ENCODE measurements at regions not wholly inside any gene's neighbourhood (a gene's known extent, or its start where the extent isn't known, plus 50 kb on each side); places are given as distances from the start of the nearest gene placed in this dataset.
A peak's percentile ranks its signal among the peaks of the same experiment; 100 is the strongest.
"Not testable (repeated sequence)": the region's sequence is repeated elsewhere in the genome, so short reads cannot be mapped to it uniquely, and the experiment has no call there.

DNA sequence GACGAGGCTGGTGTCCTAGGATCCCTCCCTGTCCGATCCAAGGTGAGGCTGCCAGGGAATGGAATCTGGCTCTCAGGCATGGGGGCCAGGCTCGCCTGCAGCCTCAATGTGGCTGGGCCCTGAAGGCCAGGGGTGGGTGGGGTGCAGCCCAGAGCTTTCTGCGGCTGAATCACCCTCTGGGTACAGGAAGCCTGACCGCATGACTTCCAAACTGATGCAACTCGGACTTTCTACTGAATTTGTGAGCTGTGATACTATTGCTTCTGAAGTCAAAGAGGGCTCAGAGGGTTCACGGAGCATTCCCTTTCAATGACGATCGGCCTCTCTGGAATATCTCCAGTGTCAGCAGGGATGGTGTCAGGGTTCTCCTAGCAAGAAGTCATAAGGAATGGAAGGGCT is 123.7 kb downstream of the METRNL start:
- Mint-ChIP-seq H3K36me3 (ENCODE audit: low read depth) (no peaks in the 10 kb centered on the region), H3K4me1 (peaks cover 63% of the 10 kb centered on the region), H3K4me3 (no peak overlapping the region), H3K9me3 (no peaks in the 10 kb centered on the region), H3K27ac (no peak overlapping the region), H3K27me3 (no peaks in the 10 kb centered on the region)
- ChIA-PET POLR2A (no interaction called here), CTCF (no interaction called here)
- peak; percentile 17 for DNase-seq

- Mint-ChIP-seq H3K27ac (no peak overlapping the region), H3K27me3 (no peaks in the 10 kb centered on the region), H3K4me3 (no peak overlapping the region), H3K36me3 (ENCODE audit: low read depth) (no peaks in the 10 kb centered on the region), H3K4me1 (peaks cover 57% of the 10 kb centered on the region), H3K9me3 (no peaks in the 10 kb centered on the region)
- peak; percentile 15 for DNase-seq
- CTCF ChIA-PET: no interaction called here
- POLR2A ChIA-PET: no interaction called here
Measured at GRCh38 chr17:83203472-83204221, 124.2 kb downstream of the METRNL start.

GRCh38 chr17:83204230-83204725 is 124.9 kb downstream of the METRNL start:
- Mint-ChIP-seq H3K4me3 (no peak overlapping the region), H3K27me3 (no peaks in the 10 kb centered on the region), H3K9me3 (no peaks in the 10 kb centered on the region), H3K27ac (no peak overlapping the region), H3K4me1 (peaks cover 51% of the 10 kb centered on the region), H3K36me3 (ENCODE audit: low read depth) (no peaks in the 10 kb centered on the region)
- peak; percentile 13 for DNase-seq
- ChIA-PET CTCF (no interaction called here), POLR2A (no interaction called here)

DNA sequence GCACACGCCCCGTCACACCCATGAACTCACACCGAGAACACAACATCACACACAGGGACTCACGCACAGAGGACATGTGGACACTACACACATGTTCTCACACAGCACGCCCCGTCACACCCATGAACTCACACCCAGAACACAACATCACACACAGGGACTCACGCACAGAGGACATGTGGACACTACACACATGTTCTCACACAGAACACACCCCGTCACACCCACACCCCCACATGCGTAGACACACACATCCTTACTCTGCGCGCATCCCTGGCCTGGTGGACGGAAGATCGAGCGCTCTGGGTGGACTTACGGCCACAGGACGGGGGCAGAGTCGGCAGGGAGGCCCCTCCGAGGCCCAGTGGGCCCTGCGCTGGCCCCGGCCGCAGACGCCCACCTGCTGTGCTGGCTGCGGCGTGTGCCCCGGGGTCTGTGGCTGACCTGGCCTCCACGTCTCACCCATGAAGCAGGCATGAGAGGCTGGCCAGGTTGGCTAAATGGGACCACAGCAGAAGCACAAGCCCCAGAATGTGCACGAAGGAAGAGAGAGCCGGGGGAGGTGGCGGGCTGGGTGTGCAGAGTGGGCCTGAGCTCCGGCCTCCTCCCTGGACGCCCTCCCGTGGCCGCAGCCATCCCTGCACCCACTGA is 125.5 kb downstream of the METRNL start:
- H3K36me3 Mint-ChIP-seq (ENCODE audit: low read depth); H3K27ac Mint-ChIP-seq; CTCF ChIA-PET; POLR2A ChIA-PET; H3K4me3 Mint-ChIP-seq; H3K27me3 Mint-ChIP-seq; H3K9me3 Mint-ChIP-seq: not testable (repeated sequence)
- peaks cover 45% of the 10 kb centered on the region for H3K4me1 Mint-ChIP-seq
- peak; percentile 14 for DNase-seq

DNA sequence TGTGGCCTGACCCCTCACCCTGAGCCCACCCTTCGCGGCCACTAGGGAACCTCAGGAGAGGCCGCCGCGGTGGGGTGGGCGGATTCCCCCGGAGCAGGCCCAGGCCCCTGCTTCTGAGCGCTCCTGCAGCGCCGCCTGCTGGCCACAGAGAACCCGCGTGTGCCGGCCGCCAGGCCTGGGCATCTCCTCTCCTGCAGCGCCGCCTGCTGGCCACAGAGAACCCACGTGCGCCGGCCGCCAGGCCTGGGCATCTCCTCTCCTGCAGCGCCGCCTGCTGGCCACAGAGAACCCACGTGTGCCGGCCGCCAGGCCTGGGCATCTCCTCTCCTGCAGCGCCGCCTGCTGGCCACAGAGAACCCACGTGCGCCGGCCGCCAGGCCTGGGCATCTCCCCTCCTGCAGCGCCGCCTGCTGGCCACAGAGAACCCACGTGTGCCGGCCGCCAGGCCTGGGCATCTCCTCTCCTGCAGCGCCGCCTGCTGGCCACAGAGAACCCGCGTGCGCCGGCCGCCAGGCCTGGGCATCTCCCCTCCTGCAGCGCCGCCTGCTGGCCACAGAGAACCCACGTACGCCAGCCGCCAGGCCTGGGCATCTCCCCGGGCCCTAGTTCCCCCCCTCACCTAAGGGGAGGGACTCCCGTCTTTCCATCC is 126.1 kb downstream of the METRNL start:
- H3K9me3 Mint-ChIP-seq; H3K4me3 Mint-ChIP-seq; H3K27ac Mint-ChIP-seq; POLR2A ChIA-PET; H3K27me3 Mint-ChIP-seq; CTCF ChIA-PET; H3K36me3 Mint-ChIP-seq (ENCODE audit: low read depth): not testable (repeated sequence)
- peaks cover 38% of the 10 kb centered on the region for H3K4me1 Mint-ChIP-seq
- peak; percentile 77 for DNase-seq

GRCh38 chr17:83206036-83206394 is 126.6 kb downstream of the METRNL start:
- POLR2A ChIA-PET; H3K36me3 Mint-ChIP-seq (ENCODE audit: low read depth); H3K27me3 Mint-ChIP-seq; H3K27ac Mint-ChIP-seq; H3K4me3 Mint-ChIP-seq; CTCF ChIA-PET; H3K9me3 Mint-ChIP-seq: not testable (repeated sequence)
- peaks cover 33% of the 10 kb centered on the region for H3K4me1 Mint-ChIP-seq
- DNase-seq: peak; percentile 13

DNA sequence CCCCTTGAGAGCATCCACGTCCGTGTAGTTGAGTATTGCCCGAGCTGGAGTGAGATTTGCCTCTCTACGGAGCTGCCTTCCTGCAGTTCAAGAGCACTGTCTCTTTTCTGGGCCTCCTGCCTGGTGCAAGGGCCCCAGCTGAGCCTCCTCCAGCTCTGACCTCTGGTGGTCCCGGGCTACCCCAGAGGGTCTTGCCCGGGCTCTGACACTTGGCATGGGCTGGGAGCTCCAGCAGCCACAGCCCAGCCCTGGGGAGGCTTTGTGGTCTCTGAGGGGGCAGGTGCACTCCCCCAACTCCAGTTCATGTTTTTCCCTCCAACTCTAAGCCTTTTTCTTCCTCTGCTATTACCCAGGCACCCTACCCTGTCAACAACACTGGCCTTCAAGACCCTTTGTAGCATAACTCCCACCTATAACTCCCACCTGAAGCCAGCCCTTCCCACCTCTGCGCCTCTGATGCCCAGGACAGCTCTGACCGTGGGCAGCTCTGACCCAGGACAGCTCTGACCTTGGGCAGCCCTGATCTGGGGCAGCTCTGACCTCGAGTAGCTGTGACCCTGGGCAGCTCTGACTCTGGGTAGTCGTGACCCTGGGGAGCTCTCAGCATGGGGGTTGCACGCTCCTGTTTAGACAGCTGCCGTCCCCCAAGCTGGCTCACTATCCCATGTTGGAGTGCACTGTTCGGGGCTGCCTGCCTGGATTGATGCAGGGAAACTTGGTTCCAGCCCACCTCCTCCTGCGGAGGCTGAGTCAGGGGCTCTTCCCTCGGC is 127.6 kb downstream of the METRNL start:
- H3K27me3 Mint-ChIP-seq; H3K36me3 Mint-ChIP-seq (ENCODE audit: low read depth); POLR2A ChIA-PET; H3K9me3 Mint-ChIP-seq; H3K27ac Mint-ChIP-seq; CTCF ChIA-PET; H3K4me3 Mint-ChIP-seq: not testable (repeated sequence)
- peaks cover 23% of the 10 kb centered on the region for H3K4me1 Mint-ChIP-seq
- peak; percentile 11 for DNase-seq

- DNase-seq; H3K4me1 Mint-ChIP-seq; H3K4me3 Mint-ChIP-seq; H3K36me3 Mint-ChIP-seq (ENCODE audit: low read depth); H3K27ac Mint-ChIP-seq; H3K27me3 Mint-ChIP-seq; H3K9me3 Mint-ChIP-seq; POLR2A ChIA-PET; CTCF ChIA-PET: not testable (repeated sequence)
Measured at GRCh38 chr17:83247001-83247400, 167.6 kb downstream of the METRNL start.

All from activated CD4-positive, alpha-beta memory T cell treated with anti-CD3 and anti-CD28 coated beads, Interleukin-2, amount 10 ng/mL, durations not matched to agents 7 days and 5 days (primary cell).